MM.1S (cell line): ENCODE measurements at regions not wholly inside any gene's neighbourhood (a gene's known extent, or its start where the extent isn't known, plus 50 kb on each side); places are given as distances from the start of the nearest gene placed in this dataset.

Experiments used
- CTCF ChIP-seq: fragments of 300-600 bp; sonication (generic); IDR thresholded peaks from 2 replicates; pipeline ENCODE4 v1.5.1; 2016; ENCODE audit warnings: antibody characterized with exemption, low read length, mixed read lengths
- EZH2 ChIP-seq: fragments of 300-600 bp; sonication (generic); optimal IDR thresholded peaks from 2 replicates; pipeline ENCODE3; 2017; ENCODE audit warnings: low read depth, mild to moderate bottlenecking, antibody characterized with exemption, low read length, mixed read lengths
- EZH2phosphoT487 ChIP-seq: fragments of 300-600 bp; sonication (generic); IDR thresholded peaks from 2 replicates; pipeline ENCODE4 v1.6.1; 2018; ENCODE audit warnings: antibody characterized with exemption, low read length

- TF ChIP-seq CTCF (no peak), EZH2 (no peak), EZH2phosphoT487 (no peak)
These were observed 477.3 kb downstream of the FGF9 start for GRCh38 chr13:22148187-22148586.
